Endothelial cell (in vitro differentiated cells): ENCODE measurements at regions not wholly inside any gene's neighbourhood (a gene's known extent, or its start where the extent isn't known, plus 50 kb on each side); places are given as distances from the start of the nearest gene placed in this dataset.

Experiments
- DNase-seq: peaks from one replicate; pipeline ENCODE4 v3.0.0; 2021; ENCODE audit warnings: low spot score
- H3K27ac Mint-ChIP-seq: one replicate; pipeline ENCODE4 v1.8.0; 2021; ENCODE audit warnings: mixed read lengths, inconsistent platforms; ENCODE audit not compliant: unreplicated experiment
- H3K27me3 Mint-ChIP-seq: one replicate; pipeline ENCODE4 v1.8.0; 2021; ENCODE audit warnings: mild to moderate bottlenecking, moderate library complexity, mixed read lengths, inconsistent platforms; ENCODE audit not compliant: unreplicated experiment
- H3K36me3 Mint-ChIP-seq: one replicate; pipeline ENCODE4 v1.8.0; 2021; ENCODE audit warnings: mild to moderate bottlenecking, low read depth, mixed read lengths, inconsistent platforms; ENCODE audit not compliant: unreplicated experiment
- H3K4me1 Mint-ChIP-seq: one replicate; pipeline ENCODE4 v1.8.0; 2021; ENCODE audit warnings: mild to moderate bottlenecking, mixed read lengths, inconsistent platforms; ENCODE audit not compliant: unreplicated experiment
- H3K4me3 Mint-ChIP-seq: one replicate; pipeline ENCODE4 v1.8.0; 2021; ENCODE audit warnings: mild to moderate bottlenecking, mixed read lengths, inconsistent platforms; ENCODE audit not compliant: unreplicated experiment
- H3K9me3 Mint-ChIP-seq: one replicate; pipeline ENCODE4 v1.8.0; 2021; ENCODE audit warnings: mixed read lengths, inconsistent platforms; ENCODE audit not compliant: unreplicated experiment
- CTCF ChIP-seq: fragments of 200-600 bp; sonication (generic); IDR thresholded peaks from one replicate; pipeline ENCODE4 v1.5.0; 2021; ENCODE audit warnings: antibody characterized with exemption; ENCODE audit not compliant: unreplicated experiment

- Mint-ChIP-seq H3K4me1 (no peaks in the 10 kb centered on the region), H3K36me3 (no peaks in the 10 kb centered on the region), H3K9me3 (no peaks in the 10 kb centered on the region), H3K27ac (no peak overlapping the region), H3K27me3 (no peaks in the 10 kb centered on the region), H3K4me3 (no peak overlapping the region)
- TF ChIP-seq CTCF = no peak
- no peak for DNase-seq
Observed at GRCh38 chr7:49038821-49039358, 114.5 kb downstream of the CDC14C start.

DNA sequence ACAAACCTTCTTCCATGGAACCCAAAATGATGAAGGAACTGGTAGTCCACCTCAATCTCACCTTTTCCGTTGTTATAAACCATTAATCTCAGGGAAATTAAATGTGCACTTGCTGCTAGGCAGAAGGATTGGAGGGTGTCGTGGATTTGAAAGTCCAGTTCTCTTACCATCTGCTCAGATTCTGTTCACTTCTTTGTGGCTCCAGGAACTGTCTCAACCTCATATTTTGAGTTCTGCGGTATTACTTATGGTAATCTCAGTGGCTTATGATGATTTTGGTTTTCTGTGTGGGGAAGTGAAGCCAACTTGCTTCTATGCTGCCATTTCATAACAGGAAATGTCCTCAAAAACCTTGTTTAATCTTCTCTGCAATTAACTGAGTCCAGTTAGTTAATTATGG lies 136.4 kb downstream of the CDC14C start:
- no peak for TF ChIP-seq CTCF
- Mint-ChIP-seq H3K27ac (no peak overlapping the region), H3K27me3 (no peaks in the 10 kb centered on the region), H3K4me3 (no peak overlapping the region), H3K9me3 (no peaks in the 10 kb centered on the region), H3K36me3 (no peaks in the 10 kb centered on the region), H3K4me1 (peaks cover 3% of the 10 kb centered on the region)
- DNase-seq = no peak

- DNase-seq = no peak
- peaks cover 3% of the 10 kb centered on the region for H3K36me3 Mint-ChIP-seq
- no peaks in the 10 kb centered on the region for H3K27me3 Mint-ChIP-seq
- peaks cover 4% of the 10 kb centered on the region for H3K9me3 Mint-ChIP-seq
- H3K4me1 Mint-ChIP-seq = no peaks in the 10 kb centered on the region
- no peak overlapping the region for H3K4me3 Mint-ChIP-seq
- TF ChIP-seq CTCF = no peak
- H3K27ac Mint-ChIP-seq = no peak overlapping the region
Observed at GRCh38 chr7:49074538-49074937, 150.2 kb downstream of the CDC14C start.

GRCh38 chr7:49080896-49081475 lies 156.6 kb downstream of the CDC14C start:
- no peak overlapping the region for H3K4me3 Mint-ChIP-seq
- H3K9me3 Mint-ChIP-seq = peaks cover 7% of the 10 kb centered on the region
- no peak for DNase-seq
- H3K36me3 Mint-ChIP-seq = peaks cover 3% of the 10 kb centered on the region
- no peak overlapping the region for H3K27ac Mint-ChIP-seq
- no peak for TF ChIP-seq CTCF
- H3K27me3 Mint-ChIP-seq = peaks cover 2% of the 10 kb centered on the region
- no peaks in the 10 kb centered on the region for H3K4me1 Mint-ChIP-seq

GRCh38 chr7:49088017-49088416 lies 163.7 kb downstream of the CDC14C start:
- Mint-ChIP-seq H3K27ac (no peak overlapping the region), H3K27me3 (peaks cover 5% of the 10 kb centered on the region), H3K4me3 (no peak overlapping the region), H3K4me1 (peaks cover 19% of the 10 kb centered on the region), H3K36me3 (no peaks in the 10 kb centered on the region), H3K9me3 (no peaks in the 10 kb centered on the region)
- DNase-seq = no peak
- no peak for TF ChIP-seq CTCF
